ENCODE measurements at regions not wholly inside any gene's neighbourhood (a gene's known extent, or its start where the extent isn't known, plus 50 kb on each side); places are given as distances from the start of the nearest gene placed in this dataset.

DNA sequence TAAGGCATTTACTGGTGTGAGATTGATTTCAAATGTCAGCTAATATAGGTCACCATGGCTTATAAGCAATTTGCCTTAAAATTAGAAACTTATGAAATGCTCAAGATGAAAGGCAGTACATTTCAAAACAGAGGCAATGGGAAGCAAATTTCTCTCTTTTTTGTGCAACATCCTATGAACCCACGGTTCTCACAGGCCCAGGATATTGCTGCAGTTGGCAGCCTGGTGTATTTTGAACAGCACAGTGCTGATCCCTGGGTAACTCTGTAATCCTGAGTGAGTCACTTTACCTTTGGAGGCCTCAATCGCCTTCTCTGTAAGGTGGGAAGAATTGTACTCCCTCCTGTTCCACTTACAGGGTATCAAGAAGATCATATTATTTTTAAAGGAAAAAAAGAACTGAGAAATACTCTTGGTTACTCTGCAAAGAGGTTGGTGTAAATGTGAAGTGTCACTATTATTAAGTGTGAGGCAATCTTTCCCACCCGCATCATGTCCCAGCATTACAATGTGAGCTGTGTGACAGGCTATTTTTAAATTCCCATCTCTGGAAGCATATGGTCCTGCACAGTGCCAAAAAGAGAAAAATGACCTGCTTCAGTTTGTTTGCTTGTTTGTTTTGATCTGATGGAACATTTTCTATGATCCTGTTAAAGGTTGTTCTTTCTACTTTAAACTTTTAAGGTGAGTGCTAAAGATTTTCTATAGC is 190.1 kb upstream of the LPP start:
- Histone ChIP-seq H3K4me2 (ENCODE audit: low read length) (peak overlapping the region; percentile 58), H3K36me3 (ENCODE audit: insufficient read depth, low read length) (peaks cover 24% of the 10 kb centered on the region; the same call in 1 of the 2 replicates), H4K20me1 (ENCODE audit: insufficient read depth, low read length) (no peaks in the 10 kb centered on the region), H2AFZ (ENCODE audit: low read length) (no peak overlapping the region; the same call in 1 of the 2 replicates), H3K4me3 (ENCODE audit: low read depth, low read length, poor library complexity, severe bottlenecking) (peak overlapping the region; percentile 1), H3K27ac (ENCODE audit: low read depth, low read length, poor library complexity, severe bottlenecking) (peak overlapping the region; percentile 99), H3K9me3 (ENCODE audit: low read length) (no peaks in the 10 kb centered on the region), H3K9me2 (ENCODE audit: insufficient read depth, low read length) (no peaks in the 10 kb centered on the region), H3K79me2 (ENCODE audit: insufficient read depth, low read depth, low read length) (peaks cover 53% of the 10 kb centered on the region; the same call in 1 of the 2 replicates), H3K4me1 (ENCODE audit: insufficient read depth, low read length, poor library complexity, severe bottlenecking) (peaks cover 100% of the 10 kb centered on the region)
- TF ChIP-seq, protein P1, sequence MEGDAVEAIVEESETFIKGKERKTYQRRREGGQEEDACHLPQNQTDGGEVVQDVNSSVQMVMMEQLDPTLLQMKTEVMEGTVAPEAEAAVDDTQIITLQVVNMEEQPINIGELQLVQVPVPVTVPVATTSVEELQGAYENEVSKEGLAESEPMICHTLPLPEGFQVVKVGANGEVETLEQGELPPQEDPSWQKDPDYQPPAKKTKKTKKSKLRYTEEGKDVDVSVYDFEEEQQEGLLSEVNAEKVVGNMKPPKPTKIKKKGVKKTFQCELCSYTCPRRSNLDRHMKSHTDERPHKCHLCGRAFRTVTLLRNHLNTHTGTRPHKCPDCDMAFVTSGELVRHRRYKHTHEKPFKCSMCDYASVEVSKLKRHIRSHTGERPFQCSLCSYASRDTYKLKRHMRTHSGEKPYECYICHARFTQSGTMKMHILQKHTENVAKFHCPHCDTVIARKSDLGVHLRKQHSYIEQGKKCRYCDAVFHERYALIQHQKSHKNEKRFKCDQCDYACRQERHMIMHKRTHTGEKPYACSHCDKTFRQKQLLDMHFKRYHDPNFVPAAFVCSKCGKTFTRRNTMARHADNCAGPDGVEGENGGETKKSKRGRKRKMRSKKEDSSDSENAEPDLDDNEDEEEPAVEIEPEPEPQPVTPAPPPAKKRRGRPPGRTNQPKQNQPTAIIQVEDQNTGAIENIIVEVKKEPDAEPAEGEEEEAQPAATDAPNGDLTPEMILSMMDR (conservative IDR thresholded peaks at IDR 0.05; ENCODE audit: low read length): no peak
- intact Hi-C loops (cut with micrococcal nuclease; ENCODE audit: unreplicated experiment): loop anchor here (1.0 kb wide), 1 partner anchor 18 kb away; no protein-coding TSS in a partner anchor
- CTCF ChIA-PET (ENCODE audit: unreplicated experiment): interaction anchor here (2.3 kb wide), 1 partner anchor 223 kb away, joined by 8 read pairs; no protein-coding TSS in a partner anchor
- peak; percentile 48 for DNase-seq (ENCODE audit: low spot score)
- BruUV-seq (replicated peaks): TSS peak; percentile 72
- POLR2A ChIA-PET: interaction anchor here (0.6 to 18.1 kb wide), 12 partner anchors 8 to 278 kb away, joined by 3 to 1356 read pairs (median 56); partner anchors contain the start of gene BCL6

DNA sequence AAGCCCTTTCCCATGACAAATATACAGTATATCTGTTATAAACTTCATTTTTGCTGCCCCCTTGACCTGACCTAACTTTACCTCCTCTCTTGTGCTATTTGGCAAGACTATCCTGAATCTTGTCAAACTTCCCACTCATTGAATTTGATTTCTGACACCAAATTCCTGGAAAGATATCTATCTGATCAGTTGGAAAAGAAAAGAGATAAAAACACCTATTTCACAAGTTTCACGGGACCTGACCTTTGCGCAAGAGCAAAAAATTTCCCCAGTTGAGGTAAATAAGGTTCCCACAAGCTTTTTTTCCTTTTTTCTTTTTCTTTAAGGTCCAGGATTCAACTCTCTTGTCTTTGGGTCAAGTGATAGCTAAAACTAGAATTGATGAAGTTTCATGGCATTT is 189.2 kb upstream of the LPP start:
- Histone ChIP-seq H4K20me1 (ENCODE audit: insufficient read depth, low read length) (no peaks in the 10 kb centered on the region), H3K4me3 (ENCODE audit: low read depth, low read length, poor library complexity, severe bottlenecking) (no peak overlapping the region), H3K36me3 (ENCODE audit: insufficient read depth, low read length) (peaks cover 17% of the 10 kb centered on the region; the same call in 1 of the 2 replicates), H3K27ac (ENCODE audit: low read depth, low read length, poor library complexity, severe bottlenecking) (peak overlapping the region; percentile 99), H2AFZ (ENCODE audit: low read length) (no peak overlapping the region), H3K9me3 (ENCODE audit: low read length) (no peaks in the 10 kb centered on the region), H3K4me2 (ENCODE audit: low read length) (peak overlapping the region; percentile 58), H3K79me2 (ENCODE audit: insufficient read depth, low read depth, low read length) (peaks cover 45% of the 10 kb centered on the region; the same call in 1 of the 2 replicates), H3K4me1 (ENCODE audit: insufficient read depth, low read length, poor library complexity, severe bottlenecking) (peaks cover 99% of the 10 kb centered on the region), H3K9me2 (ENCODE audit: insufficient read depth, low read length) (no peaks in the 10 kb centered on the region)
- no peak for DNase-seq (ENCODE audit: low spot score)
- POLR2A ChIA-PET: interaction anchor here (1.0 to 18.1 kb wide), 11 partner anchors 7 to 791 kb away, joined by 3 to 1356 read pairs (median 46); partner anchors contain the start of gene BCL6
- intact Hi-C loops (cut with micrococcal nuclease; ENCODE audit: unreplicated experiment): loop anchor here (5.0 kb wide), 1 partner anchor 967 kb away; no protein-coding TSS in a partner anchor
- CTCF ChIA-PET (ENCODE audit: unreplicated experiment): interaction anchor here (0.7 kb wide), 1 partner anchor 11 kb away, joined by 3 read pairs; no protein-coding TSS in a partner anchor
- BruUV-seq (replicated peaks): no TSS peak
- TF ChIP-seq, protein P1 (conservative IDR thresholded peaks at IDR 0.05; ENCODE audit: low read length): no peak
- no peak for TF ChIP-seq EZH2phosphoT487 (IDR thresholded peaks at IDR 0.05; ENCODE audit: borderline replicate concordance, low read depth, low read length)
